ENCODE measurements at regions not wholly inside any gene's neighbourhood (a gene's known extent, or its start where the extent isn't known, plus 50 kb on each side); places are given as distances from the start of the nearest gene placed in this dataset.

GRCh38 chr7:85316489-85316888 lies 129.6 kb upstream of the SEMA3D start:
- H3K4me3 ChIP-seq (ENCODE audit: low read depth, low read length): no peak overlapping the region
- no peak for DNase-seq (ENCODE audit: low read depth)
- TF ChIP-seq CTCF (IDR thresholded peaks at IDR 0.05; ENCODE audit: insufficient read depth, low read depth, low read length): no peak

GRCh38 chr7:85310301-85310700 lies 123.4 kb upstream of the SEMA3D start:
- DNase-seq (ENCODE audit: low read depth): no peak
- H3K4me3 ChIP-seq (ENCODE audit: low read depth, low read length): no peak overlapping the region
- no peak for TF ChIP-seq CTCF (IDR thresholded peaks at IDR 0.05; ENCODE audit: insufficient read depth, low read depth, low read length)

GRCh38 chr7:85306115-85306514 lies 119.3 kb upstream of the SEMA3D start:
- no peak for TF ChIP-seq CTCF (IDR thresholded peaks at IDR 0.05; ENCODE audit: insufficient read depth, low read depth, low read length)
- H3K4me3 ChIP-seq (ENCODE audit: low read depth, low read length): no peak overlapping the region
- DNase-seq (ENCODE audit: low read depth): no peak

DNA sequence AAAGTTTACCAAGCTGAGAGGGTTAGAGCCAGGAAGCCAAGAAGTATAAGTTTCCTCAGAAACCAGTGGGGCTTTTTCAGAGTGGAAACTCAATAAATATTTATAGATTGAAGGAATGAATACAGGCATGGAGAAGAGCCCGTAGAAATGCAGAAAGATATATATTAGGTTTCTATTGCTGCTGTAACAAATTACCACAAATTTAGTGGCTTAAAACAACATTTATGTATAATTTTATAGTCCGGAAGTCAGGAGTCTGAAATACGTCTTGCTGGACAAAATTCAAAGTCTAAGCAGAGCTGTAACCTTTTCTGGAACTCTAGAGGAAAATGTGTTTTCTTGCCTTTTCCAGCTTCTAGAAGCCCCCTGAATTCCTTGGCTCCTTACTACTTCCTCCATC lies 107.3 kb upstream of the SEMA3D start:
- no peak for DNase-seq (ENCODE audit: low read depth)
- no peak overlapping the region for H3K4me3 ChIP-seq (ENCODE audit: low read depth, low read length)
- TF ChIP-seq CTCF (IDR thresholded peaks at IDR 0.05; ENCODE audit: insufficient read depth, low read depth, low read length): no peak

- TF ChIP-seq CTCF (IDR thresholded peaks at IDR 0.05; ENCODE audit: insufficient read depth, low read depth, low read length): no peak
- no peak overlapping the region for H3K4me3 ChIP-seq (ENCODE audit: low read depth, low read length)
- no peak for DNase-seq (ENCODE audit: low read depth)
Observed at GRCh38 chr7:85292908-85293576, 106.2 kb upstream of the SEMA3D start.

- no peak for TF ChIP-seq CTCF (IDR thresholded peaks at IDR 0.05; ENCODE audit: insufficient read depth, low read depth, low read length)
- DNase-seq (ENCODE audit: low read depth): no peak
- no peak overlapping the region for H3K4me3 ChIP-seq (ENCODE audit: low read depth, low read length)
Observed at GRCh38 chr7:85290269-85290668, 103.4 kb upstream of the SEMA3D start.

DNA sequence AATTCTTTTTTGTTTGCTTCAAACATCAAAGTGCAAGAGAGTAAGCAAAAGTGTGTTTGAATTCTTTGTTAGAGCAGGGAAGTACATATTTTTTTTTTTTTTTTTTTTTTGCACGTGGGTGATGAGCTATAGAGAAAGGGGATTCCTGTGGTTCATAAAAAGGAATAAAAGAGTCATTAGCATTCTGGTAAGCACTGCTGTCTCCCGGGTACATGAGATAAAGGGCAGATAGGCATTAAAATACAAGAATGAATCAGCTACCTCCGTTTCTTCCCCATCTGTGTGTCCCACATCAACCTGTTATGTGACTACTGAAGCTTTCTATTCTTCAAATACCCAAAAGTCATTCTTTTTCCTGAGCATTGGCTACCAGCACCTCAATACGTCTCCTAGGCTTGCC lies 102.4 kb upstream of the SEMA3D start:
- no peak overlapping the region for H3K4me3 ChIP-seq (ENCODE audit: low read depth, low read length)
- no peak for TF ChIP-seq CTCF (IDR thresholded peaks at IDR 0.05; ENCODE audit: insufficient read depth, low read depth, low read length)
- no peak for DNase-seq (ENCODE audit: low read depth)

Data from fibroblast of villous mesenchyme (primary cell).